GM13976 (cell line): ENCODE measurements at regions not wholly inside any gene's neighbourhood (a gene's known extent, or its start where the extent isn't known, plus 50 kb on each side); places are given as distances from the start of the nearest gene placed in this dataset.

Experiments
- DNase-seq: peaks from one replicate; pipeline ENCODE4 v3.0.0; 2012; ENCODE audit warnings: low spot score
- in situ Hi-C: fragments of 300-500 bp; cut with MboI; formaldehyde crosslinking; loops from one replicate; pipeline ENCODE4 v1.12.0; 2022; ENCODE audit warnings: low sequenced_read_pairs, mixed read lengths, inconsistent platforms; ENCODE audit not compliant: unreplicated experiment
- TF ChIP-seq, protein P1 (sequence below): IDR thresholded peaks from 2 replicates; pipeline ENCODE4 v1.5.1; 2012; ENCODE audit warnings: borderline replicate concordance, mild to moderate bottlenecking; ENCODE audit not compliant: insufficient read depth; ENCODE audit errors: extremely low read depth, missing control alignments, control extremely low read depth

DNA sequence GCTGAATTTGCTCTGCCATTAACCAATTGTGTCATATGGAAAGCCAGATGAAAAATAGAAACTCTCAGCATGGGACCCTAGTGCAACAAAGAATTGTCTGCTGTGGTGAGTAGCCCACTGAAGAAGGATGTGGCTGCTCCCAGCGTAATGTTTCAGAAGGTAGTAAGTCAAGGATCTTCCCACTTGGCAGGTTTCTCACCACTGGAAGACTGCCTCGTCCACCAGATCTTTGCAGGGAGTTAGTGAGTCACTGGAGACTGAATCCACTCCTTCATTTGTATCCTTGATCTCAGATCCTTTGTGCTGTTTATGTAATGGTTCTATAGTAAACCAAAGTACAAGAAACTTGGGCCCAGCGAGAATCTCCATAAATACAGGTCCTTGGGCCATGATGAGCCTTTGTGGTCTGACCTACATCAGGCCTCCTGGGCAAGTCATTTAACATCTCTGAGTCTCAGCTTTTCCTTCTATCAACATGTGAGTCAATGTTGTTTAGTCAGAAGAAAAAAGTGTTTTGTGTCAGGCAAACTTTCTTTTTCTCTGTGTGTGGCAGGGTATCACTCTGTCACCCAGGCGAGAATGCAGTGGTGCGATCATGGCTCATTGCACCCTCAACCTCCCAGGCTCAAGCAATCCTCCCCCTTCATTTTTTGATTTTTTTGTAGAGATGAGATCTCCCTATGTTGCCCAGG lies 78.0 kb upstream of the CCDC160 start:
- in situ Hi-C loops = no loop called here
- DNase-seq = no peak
- TF ChIP-seq, protein P1, sequence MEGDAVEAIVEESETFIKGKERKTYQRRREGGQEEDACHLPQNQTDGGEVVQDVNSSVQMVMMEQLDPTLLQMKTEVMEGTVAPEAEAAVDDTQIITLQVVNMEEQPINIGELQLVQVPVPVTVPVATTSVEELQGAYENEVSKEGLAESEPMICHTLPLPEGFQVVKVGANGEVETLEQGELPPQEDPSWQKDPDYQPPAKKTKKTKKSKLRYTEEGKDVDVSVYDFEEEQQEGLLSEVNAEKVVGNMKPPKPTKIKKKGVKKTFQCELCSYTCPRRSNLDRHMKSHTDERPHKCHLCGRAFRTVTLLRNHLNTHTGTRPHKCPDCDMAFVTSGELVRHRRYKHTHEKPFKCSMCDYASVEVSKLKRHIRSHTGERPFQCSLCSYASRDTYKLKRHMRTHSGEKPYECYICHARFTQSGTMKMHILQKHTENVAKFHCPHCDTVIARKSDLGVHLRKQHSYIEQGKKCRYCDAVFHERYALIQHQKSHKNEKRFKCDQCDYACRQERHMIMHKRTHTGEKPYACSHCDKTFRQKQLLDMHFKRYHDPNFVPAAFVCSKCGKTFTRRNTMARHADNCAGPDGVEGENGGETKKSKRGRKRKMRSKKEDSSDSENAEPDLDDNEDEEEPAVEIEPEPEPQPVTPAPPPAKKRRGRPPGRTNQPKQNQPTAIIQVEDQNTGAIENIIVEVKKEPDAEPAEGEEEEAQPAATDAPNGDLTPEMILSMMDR = no peak

DNA sequence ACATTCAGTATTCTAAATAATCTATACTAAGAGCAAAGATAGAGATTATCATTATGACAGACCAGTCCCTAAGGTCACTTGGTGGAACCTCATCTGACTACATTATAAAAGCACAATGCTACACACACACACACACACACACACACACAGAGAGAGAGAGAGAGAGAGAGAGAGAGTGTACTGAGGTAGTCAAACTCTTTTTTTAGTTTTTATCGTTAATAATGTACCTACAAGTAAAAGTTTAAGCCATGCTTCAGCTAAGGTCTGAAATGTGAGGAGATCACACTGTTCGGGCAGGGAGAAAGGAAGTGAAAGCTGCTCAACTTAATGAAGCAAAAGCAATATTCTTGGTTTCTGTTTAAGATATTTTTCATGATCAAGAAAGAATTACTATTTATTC lies 75.8 kb upstream of the CCDC160 start:
- TF ChIP-seq, protein P1 = no peak
- peak; percentile 11 for DNase-seq
- in situ Hi-C loops = no loop called here

DNA sequence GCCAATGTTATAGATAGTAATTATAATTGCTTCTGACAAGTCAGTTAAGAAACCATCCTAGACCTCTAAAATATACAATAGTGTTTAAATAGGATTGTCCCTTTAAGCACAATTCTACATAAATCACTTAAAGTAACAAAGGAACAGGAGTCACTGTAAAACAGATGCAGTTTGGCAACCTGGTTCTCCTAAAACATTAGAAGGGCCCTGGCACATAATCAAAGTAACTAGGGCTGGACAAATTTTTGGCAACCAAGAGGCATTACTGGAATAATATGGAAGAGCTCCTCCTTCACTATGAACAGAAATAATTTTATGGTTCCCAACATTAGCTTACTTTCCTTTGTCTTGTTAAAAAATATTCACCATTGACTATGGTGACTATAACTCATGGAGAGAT lies 75.0 kb upstream of the CCDC160 start:
- no peak for DNase-seq
- in situ Hi-C loops = no loop called here
- TF ChIP-seq, protein P1 = no peak

DNA sequence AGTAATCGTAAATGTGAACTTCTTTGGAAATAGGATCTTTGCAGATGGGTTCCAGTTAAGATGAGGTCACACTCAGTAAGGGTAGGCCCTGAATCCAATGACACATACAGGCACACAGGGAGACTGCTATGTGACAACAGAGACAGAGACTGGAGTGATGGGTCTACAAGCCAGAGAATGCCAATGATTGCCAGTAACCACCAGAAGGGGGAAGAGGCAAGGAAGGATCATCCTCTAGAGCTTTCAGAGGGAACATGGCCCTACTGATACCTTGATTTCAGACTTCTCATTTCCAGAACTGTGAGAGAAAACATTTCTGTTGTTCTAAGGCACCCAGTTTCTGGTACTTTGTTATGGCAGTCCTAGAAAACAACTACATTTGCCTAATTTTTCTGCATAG lies 73.1 kb upstream of the CCDC160 start:
- TF ChIP-seq, protein P1 = no peak
- no peak for DNase-seq
- in situ Hi-C loops = no loop called here

DNA sequence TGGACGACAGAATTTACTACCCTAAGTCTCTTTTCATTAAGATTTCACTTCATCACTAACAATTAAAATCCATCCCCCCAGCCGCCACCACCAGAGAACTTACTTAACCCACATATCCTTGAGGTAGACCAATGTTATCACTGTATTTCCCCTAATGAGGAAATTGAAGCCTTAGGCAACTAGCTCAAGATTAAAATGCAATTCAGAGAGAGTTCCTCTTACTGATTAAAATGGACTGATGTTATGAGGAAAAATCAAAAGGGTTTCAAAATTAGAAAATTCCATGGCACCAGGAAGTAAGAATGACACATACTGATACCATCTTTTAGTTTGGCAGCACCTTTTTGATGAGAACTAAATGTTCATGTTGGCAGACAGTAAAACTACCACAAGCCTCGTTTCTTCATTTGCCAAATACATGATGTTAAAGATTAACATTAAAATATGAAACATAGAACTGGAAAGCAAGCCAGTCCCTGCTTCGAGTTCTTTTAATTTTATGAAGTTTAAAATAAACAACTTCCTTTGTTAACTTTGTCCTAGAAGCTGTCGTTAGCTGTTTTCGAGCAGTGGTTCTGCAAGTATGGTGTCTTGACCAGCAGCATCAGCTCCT lies 69.3 kb upstream of the CCDC160 start:
- DNase-seq = no peak

DNA sequence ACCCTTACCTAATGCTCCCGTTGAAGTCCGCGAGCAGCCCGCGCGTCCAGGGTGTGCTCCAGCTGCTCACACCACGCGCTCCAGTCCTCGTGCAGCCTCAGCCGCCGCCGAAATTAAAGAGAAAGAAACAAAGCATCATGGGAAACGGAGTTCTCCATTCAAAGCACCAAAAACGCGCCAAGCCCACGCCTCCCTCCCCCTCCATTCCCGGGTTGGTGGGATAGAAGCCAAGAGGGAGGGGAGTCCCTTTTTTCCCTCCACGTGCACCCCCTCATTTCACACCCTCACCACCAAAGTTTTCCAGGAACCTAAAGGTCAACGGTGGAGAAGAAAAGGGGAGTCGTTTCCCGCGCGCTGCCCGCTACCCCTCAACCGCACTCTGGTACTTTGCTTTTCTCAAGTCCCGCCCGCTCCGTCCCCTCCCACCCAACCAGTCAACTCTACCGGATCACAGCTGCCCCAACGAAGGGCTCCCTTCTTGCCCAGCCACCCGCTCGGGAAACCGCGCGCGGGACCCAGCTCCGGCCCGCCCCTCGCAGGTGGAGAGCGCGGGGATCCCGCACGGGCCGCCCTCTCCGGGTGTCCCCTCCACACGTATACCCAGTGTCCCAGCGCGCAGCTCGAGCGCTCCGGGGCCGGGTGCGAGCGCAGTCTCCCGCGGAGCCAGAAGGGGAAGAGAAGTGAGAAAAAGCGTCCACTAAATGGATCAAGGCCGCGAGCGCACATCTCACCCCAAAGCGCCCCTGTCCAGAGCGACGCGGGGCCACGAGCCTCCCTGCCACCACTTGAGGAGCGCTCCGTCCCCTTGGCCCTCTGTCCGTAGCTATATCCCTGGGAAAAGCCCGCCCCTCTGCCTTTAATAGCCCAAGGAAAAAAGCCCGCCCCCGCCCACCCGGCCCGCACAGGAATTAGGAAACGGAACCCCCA lies 65.1 kb upstream of the CCDC160 start:
- in situ Hi-C loops = no loop called here
- TF ChIP-seq, protein P1 = no peak
- DNase-seq = peak; percentile 12

More for the DNA sequence above, 69.3 kb upstream of the CCDC160 start:
- in situ Hi-C loops = no loop called here
- TF ChIP-seq, protein P1 = no peak
